SK-N-SH (cell line): ENCODE measurements at regions not wholly inside any gene's neighbourhood (a gene's known extent, or its start where the extent isn't known, plus 50 kb on each side); places are given as distances from the start of the nearest gene placed in this dataset.

Experiments used
- CTCF ChIA-PET: fragments of 300-600, 350-600 bp; formaldehyde crosslinking; extraction: SDS; loops from one replicate; lab custom pipeline; 2021; lab: Yijun Ruan, JAX
- POLR2A ChIA-PET: fragments of 350-600 bp; sonication (Branson Sonifier 250); formaldehyde crosslinking; extraction: SDS; loops from one replicate; lab custom pipeline; 2020; ENCODE audit warnings: antibody characterized with exemption, inconsistent platforms; lab: Yijun Ruan, JAX
- DNase-seq: peaks from one replicate; pipeline ENCODE4 v3.0.0; 2012
- H2AFZ ChIP-seq: fragments of 200-600 bp; sonication (generic); 2 replicates; pipeline ENCODE4 v1.8.1; 2016; ENCODE audit warnings: antibody characterized with exemption, mild to moderate bottlenecking, low read depth
- H3F3A ChIP-seq: fragments of 200-600 bp; sonication (generic); replicated peaks from 2 replicates; pipeline ENCODE3; 2016; ENCODE audit warnings: antibody characterized with exemption, mild to moderate bottlenecking; ENCODE audit not compliant: insufficient read depth
- H3K27ac ChIP-seq, 2 experiments: fragments of 200-500 bp in 1 of 2; fragments of 200-600 bp in 1 of 2; sonication (Bioruptor generic) in 1 of 2; sonication (generic), shearing (Covaris generic) in 1 of 2; 2 replicates each; pipeline versions ENCODE4 v1.5.1 to v1.6.1; 2014 to 2016; ENCODE audit warnings: low read depth in 2 of 2, inconsistent platforms in 1 of 2, low read length in 1 of 2, mild to moderate bottlenecking in 1 of 2, mixed read lengths in 1 of 2
- H3K27me3 ChIP-seq: fragments of 200-600 bp; sonication (generic), shearing (Covaris generic); 2 replicates; pipeline ENCODE4 v1.6.1; 2016; ENCODE audit warnings: mixed run types; ENCODE audit not compliant: insufficient read depth
- H3K36me3 ChIP-seq, 2 experiments: fragments of 200-500 bp in 1 of 2; fragments of 200-600 bp in 1 of 2; sonication (Bioruptor generic) in 1 of 2; sonication (generic) in 1 of 2; replicated peaks in 1 of 2; 2 replicates each; pipeline versions ENCODE3 to v1.5.1; 2014 to 2016; ENCODE audit warnings: low read length in 1 of 2, mild to moderate bottlenecking in 1 of 2; ENCODE audit not compliant: insufficient read depth in 2 of 2, control insufficient read depth in 1 of 2
- H3K4me1 ChIP-seq, 2 experiments: fragments of 200-500 bp in 1 of 2; fragments of 200-600 bp in 1 of 2; sonication (Bioruptor generic) in 1 of 2; sonication (generic), shearing (Covaris generic) in 1 of 2; 2 replicates each; pipeline versions ENCODE4 v1.5.1 to v1.6.1; 2014 to 2016; ENCODE audit warnings: low read depth in 1 of 2, low read length in 1 of 2, mixed run types in 1 of 2; ENCODE audit not compliant: insufficient read depth in 2 of 2, control insufficient read depth in 1 of 2
- H3K4me2 ChIP-seq: fragments of 200-600 bp; sonication (generic), shearing (Covaris generic); 2 replicates; pipeline ENCODE4 v1.6.1; 2017; ENCODE audit warnings: mixed run types
- H3K4me3 ChIP-seq, 2 experiments: fragments of 200-500 bp in 1 of 2; fragments of 200-600 bp in 1 of 2; sonication (Bioruptor generic) in 1 of 2; sonication (generic), shearing (Covaris generic) in 1 of 2; 2 replicates each; pipeline versions ENCODE4 v1.5.1 to v1.8.1; 2014 to 2016; ENCODE audit warnings: low read depth in 2 of 2, inconsistent platforms in 1 of 2, low read length in 1 of 2, mild to moderate bottlenecking in 1 of 2, mixed read lengths in 1 of 2, moderate library complexity in 1 of 2
- H3K79me2 ChIP-seq: fragments of 200-600 bp; sonication (generic); 2 replicates; pipeline ENCODE4 v1.8.1; 2017; ENCODE audit warnings: mild to moderate bottlenecking; ENCODE audit not compliant: insufficient read depth
- H3K9ac ChIP-seq: fragments of 200-600 bp; sonication (generic); 2 replicates; pipeline ENCODE4 v1.6.1; 2017; ENCODE audit warnings: mixed run types
- H3K9me2 ChIP-seq: fragments of 200-600 bp; sonication (generic); 2 replicates; pipeline ENCODE4 v1.6.1; 2017; ENCODE audit warnings: mixed run types
- H3K9me3 ChIP-seq: fragments of 200-600 bp; sonication (generic); 2 replicates; pipeline ENCODE4 v1.6.1; 2017; ENCODE audit warnings: mixed run types, mild to moderate bottlenecking, moderate library complexity
- H4K20me1 ChIP-seq: fragments of 200-600 bp; sonication (generic); 2 replicates; pipeline ENCODE4 v1.6.1; 2017; ENCODE audit warnings: mild to moderate bottlenecking, mixed run types; ENCODE audit not compliant: insufficient read depth
- EP300 ChIP-seq, 2 experiments: IDR thresholded peaks; 2 replicates each; pipeline versions ENCODE4 v1.4.0 to v1.6.1; 2012; ENCODE audit warnings: borderline replicate concordance in 1 of 2, low read depth in 1 of 2, low read length in 1 of 2
- FOSL2 ChIP-seq: IDR thresholded peaks from 2 replicates; pipeline ENCODE4 v1.4.0; 2012; ENCODE audit warnings: low read depth, mild to moderate bottlenecking, moderate library complexity, borderline replicate concordance
- FOXJ3 ChIP-seq: sonication (generic); formaldehyde crosslinking; IDR thresholded peaks from 2 replicates; pipeline ENCODE4 v1.5.1; 2020; ENCODE audit warnings: mild to moderate bottlenecking, missing genetic modification reagents
- GATA2 ChIP-seq: sonication (generic); formaldehyde crosslinking; IDR thresholded peaks from 2 replicates; pipeline ENCODE4 v1.5.0; 2020; ENCODE audit warnings: mild to moderate bottlenecking, missing genetic modification reagents
- JUND ChIP-seq: IDR thresholded peaks from 2 replicates; pipeline ENCODE4 v1.4.0; 2012
- MEF2A ChIP-seq: IDR thresholded peaks from 2 replicates; pipeline ENCODE4 v1.4.0; 2012; ENCODE audit warnings: low read depth, borderline replicate concordance
- MXI1 ChIP-seq: IDR thresholded peaks from 2 replicates; pipeline ENCODE4 v1.6.1; 2012; ENCODE audit warnings: mild to moderate bottlenecking, low read depth, low read length, improper control_type of control experiment
- NRF1 ChIP-seq: IDR thresholded peaks from 2 replicates; pipeline ENCODE4 v1.6.1; 2012; ENCODE audit warnings: low read depth, mild to moderate bottlenecking, low read length
- RCOR1 ChIP-seq: fragments of 150-350 bp; IDR thresholded peaks from 2 replicates; pipeline ENCODE4 v1.6.1; 2017; ENCODE audit warnings: antibody characterized with exemption, low read length
- RFX5 ChIP-seq: IDR thresholded peaks from 2 replicates; pipeline ENCODE4 v1.6.1; 2012; ENCODE audit warnings: mild to moderate bottlenecking, improper control_type of control experiment, low read length
- RXRA ChIP-seq: IDR thresholded peaks from 2 replicates; pipeline ENCODE4 v1.4.0; 2012; ENCODE audit warnings: low read depth, mild to moderate bottlenecking, borderline replicate concordance
- SIN3A ChIP-seq: IDR thresholded peaks from 2 replicates; pipeline ENCODE4 v1.6.1; 2012; ENCODE audit warnings: low read depth, mild to moderate bottlenecking, low read length, moderate library complexity, borderline replicate concordance
- TAF1 ChIP-seq: IDR thresholded peaks from 2 replicates; pipeline ENCODE4 v1.6.1; 2012; ENCODE audit warnings: low read depth, mild to moderate bottlenecking, low read length, moderate library complexity, borderline replicate concordance
- TCF12 ChIP-seq: IDR thresholded peaks from 2 replicates; pipeline ENCODE4 v1.4.0; 2012
- TEAD4 ChIP-seq: IDR thresholded peaks from 2 replicates; pipeline ENCODE4 v1.4.0; 2012; ENCODE audit warnings: mild to moderate bottlenecking, borderline replicate concordance; ENCODE audit not compliant: insufficient read depth
- YY1 ChIP-seq: IDR thresholded peaks from 2 replicates; pipeline ENCODE4 v1.4.0; 2012; ENCODE audit warnings: low read depth, mild to moderate bottlenecking
- ZBTB33 ChIP-seq: IDR thresholded peaks from 2 replicates; pipeline ENCODE4 v1.4.0; 2012; ENCODE audit warnings: low read depth, borderline replicate concordance
- WGBS: methylation state at CpG from one replicate; pipeline ENCODE4 v1.1.6; 2017; ENCODE audit warnings: low lambda C conversion rate; 5-methylcytosine and 5-hydroxymethylcytosine counted together
- TF ChIP-seq, protein P1 (sequence below): IDR thresholded peaks from 2 replicates; pipeline ENCODE4; 2012

DNA sequence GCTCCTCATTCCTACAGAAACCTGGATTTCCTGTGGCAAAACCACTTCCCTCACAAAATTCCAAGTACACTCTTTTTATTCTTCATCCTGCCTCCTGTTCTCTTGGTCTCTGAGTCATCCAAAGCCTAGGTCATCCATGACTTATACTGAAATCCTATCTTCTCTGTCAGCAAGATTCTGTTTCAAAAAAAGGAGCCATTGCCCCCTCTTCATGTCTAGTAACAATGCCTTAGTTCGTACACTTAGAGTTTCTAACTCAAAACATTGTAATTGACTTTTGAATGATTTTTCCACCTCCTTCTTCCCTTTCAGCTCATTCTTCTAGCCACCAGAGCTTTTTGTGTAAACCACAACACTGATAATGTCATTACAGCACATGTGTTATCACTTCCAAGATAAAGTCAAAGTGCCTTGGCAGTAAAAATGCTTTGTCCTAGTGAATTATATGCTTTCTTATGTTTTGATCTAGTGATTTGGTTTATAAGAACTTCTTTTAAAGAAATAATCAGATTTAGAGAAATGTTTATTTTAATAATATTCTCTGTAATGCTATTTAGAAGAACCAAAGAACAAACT lies 256.5 kb upstream of the NECTIN3 start:
- no peaks in the 10 kb centered on the region for H3K9me3 ChIP-seq
- H4K20me1 ChIP-seq, result no peaks in the 10 kb centered on the region
- H3K4me3 ChIP-seq, result no peak overlapping the region
- peak overlapping the region; percentile 28 to 84; a peak in 3 of 4 replicates for H3K27ac ChIP-seq
- TF ChIP-seq, protein P1, sequence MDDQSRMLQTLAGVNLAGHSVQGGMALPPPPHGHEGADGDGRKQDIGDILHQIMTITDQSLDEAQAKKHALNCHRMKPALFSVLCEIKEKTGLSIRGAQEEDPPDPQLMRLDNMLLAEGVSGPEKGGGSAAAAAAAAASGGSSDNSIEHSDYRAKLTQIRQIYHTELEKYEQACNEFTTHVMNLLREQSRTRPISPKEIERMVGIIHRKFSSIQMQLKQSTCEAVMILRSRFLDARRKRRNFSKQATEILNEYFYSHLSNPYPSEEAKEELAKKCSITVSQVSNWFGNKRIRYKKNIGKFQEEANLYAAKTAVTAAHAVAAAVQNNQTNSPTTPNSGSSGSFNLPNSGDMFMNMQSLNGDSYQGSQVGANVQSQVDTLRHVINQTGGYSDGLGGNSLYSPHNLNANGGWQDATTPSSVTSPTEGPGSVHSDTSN, result peak; percentile 46; the same call in 1 of the 2 replicates
- TF ChIP-seq YY1, result peak; percentile 31; the same call in 1 of the 2 replicates
- no peak for TF ChIP-seq NRF1
- peak; percentile 52; the same call in 1 of the 2 replicates for TF ChIP-seq TCF12
- peak; percentile 33; the same call in 1 of the 2 replicates for TF ChIP-seq RCOR1
- TF ChIP-seq TAF1, result no peak
- no peak for TF ChIP-seq MEF2A
- TF ChIP-seq JUND, result peak; percentile 58; the same call in 1 of the 2 replicates
- TF ChIP-seq EP300 (IDR thresholded peaks at IDR 0.05; ENCODE audit: borderline replicate concordance in 1 of 2, low read depth in 1 of 2, low read length in 1 of 2), result no peak
- TF ChIP-seq FOSL2, result peak; percentile 83
- TF ChIP-seq GATA2 (CRISPR knock-in tag), result 0 out of 2 replicates have a peak, but pooled peaks have one; percentile 16
- TF ChIP-seq RXRA, result no peak
- peaks cover 0 to 26% of the 10 kb centered on the region in 2 experiments; a peak in 3 of 4 replicates for H3K4me1 ChIP-seq
- H2AFZ ChIP-seq, result peak overlapping the region; percentile 83
- H3K9ac ChIP-seq, result peak overlapping the region; percentile 48; the same call in 1 of the 2 replicates
- peak; percentile 1 for DNase-seq
- ChIA-PET POLR2A (no interaction called here), CTCF (no interaction called here)
- H3K79me2 ChIP-seq, result no peaks in the 10 kb centered on the region
- no peaks in the 10 kb centered on the region for H3K9me2 ChIP-seq
- peak overlapping the region; percentile 46 for H3K4me2 ChIP-seq
- no peaks in the 10 kb centered on the region for H3K36me3 ChIP-seq
- 47% methylated on average over 1 of the region's 1 CpG for WGBS
- no peaks in the 10 kb centered on the region for H3K27me3 ChIP-seq
- peaks cover 37% of the 10 kb centered on the region for H3F3A ChIP-seq

DNA sequence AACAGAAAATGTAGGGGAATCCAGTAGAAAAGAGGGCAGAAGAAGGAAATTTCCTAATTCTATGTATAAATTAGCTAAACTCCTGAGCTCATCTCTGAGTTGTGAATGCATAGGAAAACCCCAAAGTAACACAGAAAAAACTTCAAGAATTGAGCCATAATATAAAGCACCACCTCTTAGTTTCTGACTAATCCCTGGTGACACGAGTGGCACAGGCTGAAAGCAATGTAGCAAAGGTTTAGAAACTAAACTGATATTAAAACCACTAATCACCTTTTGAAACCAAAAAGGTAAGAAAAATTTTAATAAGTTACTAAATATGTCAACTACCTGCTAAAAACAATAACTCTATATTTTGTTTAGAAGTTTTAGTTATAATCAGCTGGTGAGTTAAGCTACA lies 255.6 kb upstream of the NECTIN3 start:
- Histone ChIP-seq H3K4me3 (no peak overlapping the region), H3K36me3 (no peaks in the 10 kb centered on the region), H3K9me2 (no peaks in the 10 kb centered on the region), H3K4me1 (peaks cover 0 to 20% of the 10 kb centered on the region in 2 experiments; a peak in 3 of 4 replicates), H3K79me2 (no peaks in the 10 kb centered on the region), H3K27ac (peak overlapping the region in 1 of 2 experiments; percentile 84; a peak in 1 of 4 replicates), H3K27me3 (no peaks in the 10 kb centered on the region), H3K4me2 (no peak overlapping the region), H3K9me3 (no peaks in the 10 kb centered on the region), H2AFZ (peak overlapping the region; percentile 83), H3F3A (peaks cover 37% of the 10 kb centered on the region), H4K20me1 (no peaks in the 10 kb centered on the region), H3K9ac (no peak overlapping the region)
- POLR2A ChIA-PET, result no interaction called here
- 93% methylated on average over 1 of the region's 1 CpG for WGBS
- CTCF ChIA-PET, result no interaction called here
- no peak for DNase-seq
- no peak for TF ChIP-seq TCF12
- no peak for TF ChIP-seq ZBTB33
- TF ChIP-seq FOSL2, result no peak
- no peak for TF ChIP-seq MXI1
- no peak for TF ChIP-seq MEF2A
- no peak for TF ChIP-seq TEAD4
- no peak for TF ChIP-seq RCOR1
- no peak for TF ChIP-seq FOXJ3
- TF ChIP-seq SIN3A, result no peak
- TF ChIP-seq RFX5, result no peak
- no peak for TF ChIP-seq TAF1
- TF ChIP-seq EP300 (IDR thresholded peaks at IDR 0.05; ENCODE audit: borderline replicate concordance in 1 of 2, low read depth in 1 of 2, low read length in 1 of 2), result no peak
